Kidney (tissue), 13 donors: ENCODE measurements at regions not wholly inside any gene's neighbourhood (a gene's known extent, or its start where the extent isn't known, plus 50 kb on each side); places are given as distances from the start of the nearest gene placed in this dataset.
A peak's percentile ranks its signal among the peaks of the same experiment; 100 is the strongest.

Experiments used
- DNase-seq, 5 donors: peaks; one replicate each; pipeline ENCODE4 v3.0.0-alpha.2; 2013 to 2020
- FAIRE-seq: peaks from 2 replicates; lab custom pipeline; 2012; peaks lifted over from hg19 to GRCh38; lab: Jason Lieb, UNC
- H3K27ac ChIP-seq, 2 donors: one replicate each; pipeline ENCODE4 v1.7.0; 2013; ENCODE audit warnings: low read depth in 2 of 2, low read length in 2 of 2, inconsistent platforms in 1 of 2
- H3K27me3 ChIP-seq: one replicate; pipeline ENCODE4 v1.7.1; 2013; ENCODE audit warnings: low read length, inconsistent platforms; ENCODE audit not compliant: control insufficient read depth, insufficient read depth
- H3K36me3 ChIP-seq, 3 donors: one replicate each; pipeline versions ENCODE4 v1.7.0 to v1.7.1; 2013; ENCODE audit warnings: low read length in 3 of 3, control low read depth in 1 of 3, inconsistent platforms in 1 of 3; ENCODE audit not compliant: insufficient read depth in 3 of 3, control insufficient read depth in 2 of 3
- H3K4me1 ChIP-seq, 3 donors: one replicate each; pipeline versions ENCODE4 v1.7.0 to v1.7.1; 2013; ENCODE audit warnings: low read length in 3 of 3, inconsistent platforms in 1 of 3, low read depth in 1 of 3; ENCODE audit not compliant: control insufficient read depth in 2 of 3, insufficient read depth in 2 of 3
- H3K4me3 ChIP-seq, 3 donors: one replicate each; pipeline versions ENCODE4 v1.7.0 to v1.8.1; 2013; ENCODE audit warnings: low read length in 3 of 3, control low read depth in 1 of 3, inconsistent platforms in 1 of 3
- H3K9ac ChIP-seq, 3 donors: one replicate each; pipeline versions ENCODE4 v1.7.0 to v1.7.1; 2013; ENCODE audit warnings: low read length in 3 of 3, control low read depth in 1 of 3, inconsistent platforms in 1 of 3
- H3K9me3 ChIP-seq, 3 donors: one replicate each; pipeline versions ENCODE4 v1.7.0 to v1.7.1; 2013; ENCODE audit warnings: low read length in 3 of 3, control low read depth in 1 of 3, inconsistent platforms in 1 of 3; ENCODE audit not compliant: control insufficient read depth in 2 of 3, insufficient read depth in 1 of 3
- CTCF ChIP-seq: IDR thresholded peaks from 3 replicates; pipeline ENCODE4 v1.5.1; 2012; ENCODE audit warnings: mild to moderate bottlenecking, moderate library complexity, borderline replicate concordance; ENCODE audit not compliant: insufficient read depth; ENCODE audit errors: extremely low read depth
- intact Hi-C: fragments of 100-400 bp; cut with DNase I; formaldehyde crosslinking; loops from one replicate; pipeline ENCODE4 v1.11.1; 2022
- donor health status: control.
- donor health status: control.
- donor health status: control.
- donor health status: control.
- donor health status: control.
- donor health status: DM: yes; HTN: yes; CAD: no.
- donor health status: Normal renal cell carcinoma (clear cell type).

- no peaks in the 10 kb centered on the region for H3K4me1 ChIP-seq
- H3K27ac ChIP-seq = no peak overlapping the region
- no peak for TF ChIP-seq CTCF
- FAIRE-seq (no peak), DNase-seq (no peak)
- H3K9me3 ChIP-seq = peaks cover 0 to 3% (median 0%) of the 10 kb centered on the region in 3 donors
- no peak overlapping the region for H3K9ac ChIP-seq
- intact Hi-C loops = no loop called here
- H3K4me3 ChIP-seq = no peak overlapping the region
- no peaks in the 10 kb centered on the region for H3K27me3 ChIP-seq
- H3K36me3 ChIP-seq = no peaks in the 10 kb centered on the region
Measured at GRCh38 chr9:87006956-87007355, 59.6 kb upstream of the GAS1 start.

- Histone ChIP-seq H3K9ac (no peak overlapping the region), H3K4me3 (no peak overlapping the region), H3K36me3 (no peaks in the 10 kb centered on the region), H3K4me1 (no peaks in the 10 kb centered on the region), H3K9me3 (peaks cover 0 to under 1% (median 0%) of the 10 kb centered on the region in 3 donors), H3K27ac (no peak overlapping the region), H3K27me3 (no peaks in the 10 kb centered on the region)
- DNase-seq = peak in 1 of 5 donors; percentile 48
- intact Hi-C loops = no loop called here
- TF ChIP-seq CTCF = no peak
- no peak for FAIRE-seq
Measured at GRCh38 chr9:87007711-87008366, 60.5 kb upstream of the GAS1 start.

DNA sequence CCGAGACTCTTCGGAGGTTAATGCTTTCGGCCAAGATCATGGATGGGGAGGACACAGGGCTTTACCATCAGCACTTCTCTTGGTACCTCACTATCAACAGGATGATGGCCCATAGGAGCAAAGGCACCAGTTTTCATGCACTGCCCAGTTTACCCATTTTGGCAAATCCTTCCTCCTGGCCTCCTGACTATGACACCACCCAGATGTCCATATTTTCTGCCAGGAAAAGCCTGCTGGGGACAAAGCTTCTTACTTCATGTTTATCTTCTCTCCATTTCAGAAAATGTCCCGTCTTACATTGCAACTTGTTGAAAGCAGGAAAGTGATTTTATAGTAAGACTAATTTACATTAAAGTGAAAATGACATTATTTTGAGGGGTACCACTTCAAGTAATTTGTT, 61.4 kb upstream of the GAS1 start:
- intact Hi-C loops = no loop called here

More for the DNA sequence above, 61.4 kb upstream of the GAS1 start:
- Histone ChIP-seq H3K27me3 (no peaks in the 10 kb centered on the region), H3K9ac (no peak overlapping the region), H3K36me3 (no peaks in the 10 kb centered on the region), H3K27ac (no peak overlapping the region), H3K9me3 (no peaks in the 10 kb centered on the region), H3K4me3 (no peak overlapping the region), H3K4me1 (no peaks in the 10 kb centered on the region)
- TF ChIP-seq CTCF = no peak
- FAIRE-seq (no peak), DNase-seq (no peak)
